HG03575 (cell line): ENCODE measurements at regions not wholly inside any gene's neighbourhood (a gene's known extent, or its start where the extent isn't known, plus 50 kb on each side); places are given as distances from the start of the nearest gene placed in this dataset.
"Not testable (repeated sequence)": the region's sequence is repeated elsewhere in the genome, so short reads cannot be mapped to it uniquely, and the experiment has no call there.

Experiments
- ATAC-seq: cut with Tn5 transposase; IDR thresholded peaks from one replicate; pipeline ENCODE4 v1.9.1; 2021; ENCODE audit not compliant: unreplicated experiment, insufficient number of reproducible peaks, low FRiP score; ENCODE audit errors: extremely low read depth

GRCh38 chr7:93830141-93830925 lies 60.2 kb downstream of the TFPI2 start:
- no peak for ATAC-seq

GRCh38 chr7:93828260-93828659 lies 62.3 kb downstream of the TFPI2 start:
- no peak for ATAC-seq

- ATAC-seq: no peak
Measured at GRCh38 chr7:93823621-93824020, 66.9 kb downstream of the TFPI2 start.

GRCh38 chr7:93821463-93821862 lies 69.1 kb downstream of the TFPI2 start:
- ATAC-seq: no peak

- ATAC-seq: no peak
Measured at GRCh38 chr7:93819699-93820098, 70.9 kb downstream of the TFPI2 start.

- ATAC-seq: no peak
Measured at GRCh38 chr7:93817526-93817925, 73.0 kb downstream of the TFPI2 start.

GRCh38 chr7:93817004-93817403 lies 73.5 kb downstream of the TFPI2 start:
- no peak for ATAC-seq

GRCh38 chr7:93813514-93813913 lies 77.0 kb downstream of the TFPI2 start:
- ATAC-seq: no peak

GRCh38 chr7:93812061-93812460 lies 78.5 kb downstream of the TFPI2 start:
- no peak for ATAC-seq

- no peak for ATAC-seq
Measured at GRCh38 chr7:93811198-93811597, 79.4 kb downstream of the TFPI2 start.

- ATAC-seq: no peak
Measured at GRCh38 chr7:93810561-93810960, 80.0 kb downstream of the TFPI2 start.

- ATAC-seq: no peak
Measured at GRCh38 chr7:93804726-93805125, 85.8 kb downstream of the TFPI2 start.

GRCh38 chr7:93799750-93800357 lies 90.7 kb downstream of the TFPI2 start:
- no peak for ATAC-seq

GRCh38 chr7:93793084-93793697 lies 97.4 kb downstream of the TFPI2 start:
- not testable (repeated sequence) for ATAC-seq

GRCh38 chr7:93779115-93779514 lies 111.4 kb downstream of the TFPI2 start:
- no peak for ATAC-seq

- no peak for ATAC-seq
Measured at GRCh38 chr7:93778384-93778783, 112.2 kb downstream of the TFPI2 start.

GRCh38 chr7:93773446-93773845 lies 117.1 kb downstream of the TFPI2 start:
- no peak for ATAC-seq

- ATAC-seq: no peak
Measured at GRCh38 chr7:93765475-93765874, 125.1 kb downstream of the TFPI2 start.

- ATAC-seq: no peak
Measured at GRCh38 chr7:93758631-93759030, 131.9 kb downstream of the TFPI2 start.

- ATAC-seq: no peak
Measured at GRCh38 chr7:93757426-93757825, 133.1 kb downstream of the TFPI2 start.
